GM19043 (cell line): ENCODE measurements at regions not wholly inside any gene's neighbourhood (a gene's known extent, or its start where the extent isn't known, plus 50 kb on each side); places are given as distances from the start of the nearest gene placed in this dataset.
A peak's percentile ranks its signal among the peaks of the same experiment; 100 is the strongest.

Experiments
- ATAC-seq: cut with Tn5 transposase; IDR thresholded peaks from one replicate; pipeline ENCODE4 v1.9.1; 2021; ENCODE audit warnings: low read depth; ENCODE audit not compliant: unreplicated experiment

DNA sequence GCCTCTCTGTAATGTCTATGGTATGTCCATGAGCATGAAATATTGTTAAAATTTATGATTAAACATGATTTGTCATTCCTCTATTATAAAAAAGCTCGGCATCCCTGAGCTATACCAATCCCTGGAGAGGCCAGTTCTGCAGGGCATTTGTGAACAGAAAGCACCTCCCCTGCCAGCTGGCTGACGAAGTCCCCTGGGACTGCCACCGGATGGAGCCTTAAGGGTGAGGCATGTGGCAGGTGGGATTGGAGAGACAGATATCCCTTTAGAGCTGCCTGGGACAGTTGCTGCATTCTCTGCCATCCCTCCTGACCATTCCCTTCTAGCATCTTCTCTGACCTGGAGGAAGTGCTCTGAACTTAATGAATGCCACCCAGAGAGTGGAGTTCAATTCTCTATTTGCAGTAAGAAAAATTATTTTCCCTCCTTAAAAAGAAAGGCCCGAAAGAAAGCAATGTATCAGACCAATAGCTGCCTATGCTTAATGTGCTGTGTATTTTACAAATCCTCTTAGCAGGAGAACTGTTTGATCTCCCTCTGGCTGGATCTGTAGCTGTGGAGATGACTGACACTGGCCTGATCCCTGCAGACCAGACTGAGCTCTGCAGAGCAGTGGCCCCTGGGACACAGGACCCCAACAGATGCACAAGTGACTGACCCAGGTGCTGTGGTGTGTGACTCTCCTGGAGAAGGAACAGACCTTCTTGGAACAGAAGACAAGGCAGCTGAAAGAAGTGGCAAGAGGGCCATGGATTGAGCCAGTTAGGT lies 219.0 kb upstream of the NAV2 start:
- no peak for ATAC-seq

DNA sequence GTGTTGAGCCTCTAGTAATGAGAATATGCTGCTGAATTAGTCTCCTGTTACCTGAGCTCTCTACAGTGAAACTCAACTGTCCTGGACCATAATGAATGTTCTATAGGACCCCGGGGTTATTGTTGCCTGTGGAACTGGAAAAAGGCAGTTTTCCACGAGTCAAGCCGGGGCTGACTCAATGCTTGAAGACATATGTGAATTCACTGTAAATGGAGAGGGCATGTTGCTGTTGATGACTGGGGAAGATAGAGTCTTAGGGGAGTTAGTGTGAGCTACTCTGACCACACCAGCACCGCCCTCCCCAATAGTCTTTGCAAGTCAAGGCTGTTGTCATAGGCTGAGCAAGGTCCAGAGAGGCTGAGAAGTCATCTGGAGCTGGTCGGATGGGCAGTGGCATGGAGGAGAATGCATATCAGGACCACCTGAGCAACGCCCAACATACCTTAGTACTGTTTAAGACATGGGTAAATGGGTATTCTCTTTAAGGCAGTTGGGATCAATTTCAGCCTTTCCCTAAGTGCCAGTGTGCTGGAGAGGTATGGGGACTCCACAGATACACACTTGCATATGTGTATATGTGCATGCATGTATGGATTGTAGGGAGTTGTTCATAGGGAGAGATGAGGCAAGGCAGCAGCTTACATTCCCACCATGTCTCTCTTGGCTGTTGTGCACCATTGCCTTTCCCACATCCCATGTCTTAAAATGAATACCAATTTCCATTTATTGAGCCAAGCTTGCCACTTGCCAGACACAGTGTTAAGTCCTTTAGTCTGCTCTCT lies 230.1 kb upstream of the NAV2 start:
- ATAC-seq: no peak

DNA sequence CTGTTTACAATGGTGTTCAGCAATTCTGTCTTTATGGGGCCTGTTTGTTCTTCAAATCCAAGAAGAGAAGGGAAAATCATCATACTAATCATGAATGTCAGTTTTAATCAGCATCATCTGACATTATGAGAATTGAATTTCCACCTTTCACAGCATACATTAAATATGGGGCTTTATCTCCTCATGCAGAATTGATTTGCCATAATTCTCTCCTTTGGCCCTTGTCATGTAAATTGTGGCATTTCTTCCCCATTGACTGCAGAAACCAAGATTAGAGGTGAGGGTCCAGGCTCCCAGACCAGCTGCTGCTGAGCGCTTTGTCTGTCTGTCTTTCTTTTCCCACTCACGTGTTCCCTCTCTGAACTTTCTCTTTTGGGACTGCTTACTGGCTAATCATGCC lies 232.1 kb upstream of the NAV2 start:
- no peak for ATAC-seq

DNA sequence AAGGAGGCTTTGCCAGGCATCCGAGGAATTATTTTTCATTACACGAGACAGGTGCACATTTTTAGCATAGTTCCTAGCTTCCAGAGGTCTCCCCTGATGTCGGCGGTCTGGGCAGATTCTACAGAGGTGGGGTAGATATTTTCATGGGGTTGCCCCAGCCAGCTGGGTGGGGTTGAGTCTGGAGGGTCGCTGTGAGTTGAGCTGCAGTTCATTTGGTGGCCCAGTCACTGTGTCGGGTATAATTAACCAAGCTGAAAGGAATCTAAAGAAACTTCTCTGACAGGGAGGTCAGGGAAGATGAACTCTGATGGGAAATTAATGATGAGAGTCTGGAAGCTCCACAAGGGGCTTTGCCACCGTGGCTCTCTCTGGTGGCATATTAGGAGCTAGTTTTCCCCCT lies 233.7 kb upstream of the NAV2 start:
- no peak for ATAC-seq

DNA sequence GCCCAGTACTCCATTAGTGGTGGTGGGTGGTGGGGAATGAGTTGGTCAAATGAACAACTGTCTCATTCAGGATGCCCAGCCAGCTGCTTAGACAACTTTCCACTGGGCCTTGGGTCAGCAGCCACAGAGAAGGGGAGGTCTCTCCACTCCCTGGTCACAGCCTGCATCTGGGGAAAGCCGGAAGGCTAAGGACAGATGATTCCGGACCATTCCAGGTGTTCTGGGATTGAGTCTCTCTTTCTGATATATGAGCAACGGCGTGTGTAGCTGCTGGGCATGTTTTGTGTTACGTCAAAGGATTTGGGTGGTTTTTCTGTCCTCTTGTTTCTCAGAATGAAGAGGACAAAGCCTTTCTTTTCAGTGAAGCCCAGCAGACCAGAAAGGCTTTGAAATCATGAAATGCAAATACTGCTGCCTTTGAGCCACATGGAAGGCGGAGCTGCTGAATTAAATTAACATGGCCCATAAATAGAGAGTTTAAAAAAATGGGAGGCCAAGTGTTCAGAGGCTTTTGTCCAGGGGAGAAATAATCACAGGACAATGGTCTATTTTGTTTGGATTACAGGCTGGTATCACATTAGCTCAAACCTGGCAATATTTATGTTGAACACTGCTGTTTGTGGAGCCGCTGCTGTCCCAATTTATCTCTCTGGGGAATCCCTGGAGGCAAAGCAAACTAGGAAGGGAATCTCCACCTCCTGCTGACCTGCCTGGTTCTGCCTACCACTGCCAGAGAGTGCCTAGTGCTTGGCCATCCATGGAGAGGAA lies 234.4 kb upstream of the E2F8 start:
- peak; percentile 71 for ATAC-seq

DNA sequence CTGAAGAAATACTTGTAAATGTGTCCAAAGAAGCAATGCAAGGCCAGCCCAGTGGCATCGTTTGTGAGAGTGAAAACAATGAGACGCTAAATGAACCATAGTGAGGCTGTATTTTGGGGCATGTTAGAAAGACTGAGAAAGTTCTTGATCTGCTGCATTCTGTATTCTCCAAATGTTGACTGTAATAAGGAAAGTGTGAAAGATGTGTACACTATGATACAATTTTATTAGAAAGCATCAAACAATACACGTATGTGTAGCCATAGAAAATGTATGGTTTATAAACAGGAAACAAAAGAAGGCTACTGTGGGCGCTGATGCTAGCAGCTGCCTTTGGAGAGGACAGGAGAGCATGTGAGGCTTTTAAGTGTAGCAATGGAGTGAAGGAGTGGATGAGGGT lies 233.5 kb upstream of the E2F8 start:
- no peak for ATAC-seq

DNA sequence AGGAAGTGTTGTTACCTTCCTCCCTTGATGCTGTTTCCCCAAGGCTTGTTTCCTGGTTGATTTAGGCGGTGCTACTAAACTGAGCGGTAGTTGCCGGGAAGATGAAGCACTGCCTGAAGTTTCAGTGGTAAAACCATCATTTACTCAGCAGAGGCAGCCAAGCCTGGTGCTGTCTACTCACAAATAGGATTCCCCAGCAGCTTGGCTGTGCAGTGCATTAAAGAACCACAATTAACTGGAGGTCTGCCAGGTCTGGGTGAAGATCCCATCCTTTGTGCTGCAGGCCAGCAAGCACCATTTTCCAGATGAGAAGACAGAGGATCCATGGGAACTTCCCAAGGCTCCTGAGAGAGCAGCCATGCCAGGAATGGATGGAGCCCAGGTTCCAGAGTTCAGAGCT lies 231.9 kb upstream of the E2F8 start:
- ATAC-seq: no peak

DNA sequence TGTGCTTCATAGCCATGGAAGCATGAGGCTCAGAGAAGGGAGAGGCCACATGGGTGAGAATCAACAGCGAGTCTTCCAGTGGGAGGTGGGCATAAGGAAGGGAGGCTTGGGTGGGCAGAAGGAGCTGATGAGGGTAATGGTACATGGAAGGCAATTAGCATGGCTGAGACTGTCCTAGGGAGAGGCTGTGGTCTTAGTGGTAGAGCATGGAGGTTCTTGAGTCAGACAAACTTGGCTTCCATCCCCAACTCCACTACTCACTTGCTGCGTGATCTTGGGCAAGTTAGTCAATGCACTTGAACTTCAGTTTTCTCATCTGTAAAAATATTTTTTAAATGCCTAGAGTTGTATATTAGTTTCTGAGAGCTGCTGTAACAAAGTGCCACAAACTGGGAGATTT lies 227.2 kb upstream of the E2F8 start:
- no peak for ATAC-seq

DNA sequence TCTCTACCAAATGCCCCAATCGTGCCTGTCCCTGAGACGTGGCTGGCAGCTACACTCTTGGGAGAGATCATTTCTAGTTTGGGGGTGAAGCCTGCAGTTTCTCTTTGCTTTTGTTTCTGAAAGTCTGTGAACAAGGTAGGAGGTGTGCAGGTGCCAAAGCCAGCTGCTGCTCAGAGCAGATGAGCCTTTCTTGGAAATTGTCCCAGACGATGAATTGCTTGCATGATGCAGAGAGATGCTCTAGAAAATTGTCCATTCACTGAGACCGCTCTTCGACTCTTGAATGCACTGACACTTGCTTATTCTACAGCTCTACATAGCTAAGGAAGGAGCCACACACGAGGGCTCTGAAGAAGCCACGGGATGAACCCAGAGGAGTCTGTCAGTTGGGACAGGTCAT lies 225.6 kb upstream of the E2F8 start:
- no peak for ATAC-seq

DNA sequence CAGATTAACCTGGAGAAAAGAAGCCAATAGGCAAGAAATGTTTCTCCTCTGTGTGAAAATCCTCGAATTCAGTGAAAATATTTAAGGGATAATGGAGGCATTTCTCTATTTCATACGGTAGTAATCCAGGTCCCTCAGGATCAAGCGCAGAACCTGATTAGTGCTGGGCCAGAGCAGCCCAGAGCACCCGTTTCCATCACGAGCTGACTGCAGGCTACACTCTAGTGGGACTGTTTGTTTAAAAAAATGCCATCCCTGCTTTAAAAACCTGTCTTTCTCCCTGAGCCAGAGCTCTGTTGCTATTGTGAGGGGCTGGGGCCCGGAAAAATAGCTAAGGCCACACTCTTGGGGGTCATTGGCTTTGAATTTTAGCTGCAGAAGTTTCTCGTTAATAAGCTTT lies 223.2 kb upstream of the E2F8 start:
- ATAC-seq: no peak

DNA sequence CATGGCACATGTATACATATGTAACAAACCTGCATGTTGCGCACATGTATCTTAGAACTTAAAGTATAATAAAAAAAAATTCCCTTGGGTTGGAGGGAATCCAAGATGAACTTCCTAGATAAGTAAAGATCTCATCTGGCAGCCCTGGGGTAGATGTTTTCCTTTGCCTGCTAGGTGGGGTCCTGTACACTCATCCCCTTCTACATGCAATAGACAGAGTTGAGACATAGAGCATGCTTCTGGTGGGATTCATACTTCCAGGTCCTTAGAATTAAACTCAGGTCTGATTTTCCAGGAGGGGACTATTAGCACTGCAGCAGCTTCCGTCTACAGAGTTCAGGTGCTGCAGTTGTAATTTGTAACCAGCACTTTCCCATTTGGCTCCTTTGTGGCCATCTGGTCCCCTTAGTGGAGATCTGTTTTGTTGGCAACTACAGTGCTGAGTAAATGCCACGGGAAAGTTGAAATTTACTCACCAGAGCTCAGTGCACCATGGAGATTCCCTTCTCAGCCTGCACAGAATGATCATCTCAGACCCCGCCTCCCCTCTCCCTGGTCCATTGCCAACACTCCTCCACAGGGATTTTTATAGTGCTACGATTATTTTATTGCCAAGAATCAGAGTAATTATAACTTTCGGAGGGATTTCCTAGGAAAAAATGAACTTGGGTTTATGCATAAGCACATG lies 220.1 kb upstream of the E2F8 start:
- no peak for ATAC-seq

DNA sequence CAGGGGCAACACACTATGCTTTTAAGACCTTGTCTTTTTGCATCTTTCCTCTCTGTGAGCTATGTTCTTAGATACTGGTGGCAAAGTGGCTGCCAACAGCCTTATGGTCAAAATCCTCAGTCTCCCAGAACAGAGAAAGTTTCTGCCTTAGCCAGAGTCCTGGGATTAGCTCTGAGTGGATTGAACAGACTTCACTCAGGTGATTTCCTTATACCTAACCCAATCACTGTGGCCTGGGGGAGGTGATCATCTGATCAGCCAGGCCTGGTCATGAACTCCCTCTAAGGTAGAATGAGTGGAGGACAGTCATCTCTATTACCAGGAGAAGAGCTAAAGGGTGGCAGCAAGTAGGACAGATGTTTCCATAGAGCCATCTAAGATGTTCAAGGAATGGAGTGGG lies 218.5 kb upstream of the E2F8 start:
- ATAC-seq: no peak

DNA sequence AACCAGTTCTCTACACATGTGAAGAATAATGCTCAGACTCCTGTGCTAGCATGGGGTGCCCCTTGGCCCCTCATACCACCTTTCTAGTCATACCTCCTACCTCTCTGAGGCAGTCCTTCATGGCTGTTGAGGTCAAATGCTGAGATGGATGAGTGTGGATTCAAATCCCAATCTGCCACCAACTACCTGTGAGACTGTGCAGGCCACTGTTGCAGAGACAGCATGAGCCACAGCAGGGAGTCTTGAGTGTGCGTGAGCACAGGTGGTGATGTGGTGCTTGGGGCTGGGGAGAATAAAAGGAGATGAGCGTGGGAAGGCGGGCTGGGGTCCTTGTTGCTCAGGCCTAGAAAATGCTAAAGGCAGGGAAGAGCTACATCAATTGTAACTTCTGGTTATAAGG lies 218.0 kb upstream of the E2F8 start:
- no peak for ATAC-seq

DNA sequence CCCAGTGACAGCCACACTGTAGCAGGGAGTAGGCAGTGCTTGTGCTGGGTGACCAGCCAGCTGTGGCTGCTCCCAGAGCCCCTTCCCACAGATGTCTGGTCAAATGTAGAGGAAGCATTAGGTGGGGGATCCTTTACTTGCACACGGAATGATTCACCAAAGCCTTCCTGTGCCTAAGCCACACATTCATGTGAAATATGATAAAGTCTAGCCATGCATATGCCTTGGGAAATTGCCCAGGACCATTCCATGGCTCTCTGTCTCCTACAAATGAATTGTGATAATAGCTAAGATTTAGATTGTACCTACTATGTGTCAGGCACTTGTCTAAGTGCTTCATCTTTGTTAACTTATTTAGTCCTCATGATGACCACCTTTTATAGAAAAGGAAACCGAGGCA lies 217.5 kb upstream of the E2F8 start:
- no peak for ATAC-seq

DNA sequence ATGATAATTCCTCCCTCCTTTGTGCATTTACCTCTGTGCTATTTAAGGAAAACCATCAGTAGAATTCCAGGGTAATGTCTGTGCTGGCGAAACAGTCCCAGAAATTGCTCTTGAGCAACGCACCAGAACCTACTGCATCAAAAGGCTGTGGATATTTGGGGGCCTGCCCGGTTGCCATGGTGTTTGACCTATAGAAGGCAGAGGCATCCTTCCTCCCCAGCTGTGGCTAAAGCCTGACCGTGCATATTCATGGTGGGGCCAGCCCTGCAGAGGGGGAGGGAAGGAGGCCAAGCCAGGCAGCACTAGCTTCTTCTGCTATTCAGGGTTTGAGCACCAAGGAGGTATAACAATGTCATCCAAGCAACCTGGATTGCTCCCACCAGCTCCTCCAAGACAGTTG lies 215.0 kb upstream of the E2F8 start:
- ATAC-seq: no peak

DNA sequence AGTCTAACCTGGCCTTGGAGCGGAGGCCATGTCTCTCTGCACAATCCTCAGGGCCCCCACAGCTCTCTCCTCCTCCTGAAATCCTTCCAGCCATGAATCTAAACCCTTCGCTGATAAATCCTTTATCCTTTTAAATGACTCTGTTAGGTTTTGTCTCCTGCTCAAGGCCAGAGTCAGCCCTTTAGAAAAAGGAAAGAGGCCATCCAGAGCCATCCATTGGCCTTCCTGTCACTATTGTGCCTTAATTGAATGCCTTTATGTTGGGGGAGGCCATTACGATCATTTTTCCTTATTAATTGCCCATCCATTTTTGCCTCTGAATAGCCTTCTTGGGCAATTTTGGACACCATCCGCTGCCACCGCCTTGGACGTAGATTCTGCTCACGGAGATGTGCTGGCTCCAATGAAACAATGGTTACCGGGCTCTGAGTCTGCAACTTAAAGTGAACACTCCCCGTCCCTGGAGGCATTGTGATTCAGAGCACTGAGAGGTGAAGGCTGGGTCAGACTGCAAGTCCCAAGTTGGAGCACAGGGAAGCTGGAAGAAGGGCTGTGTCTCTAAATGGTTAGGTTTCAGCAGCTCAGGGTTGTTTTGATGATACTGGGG lies 213.0 kb upstream of the E2F8 start:
- ATAC-seq: no peak

DNA sequence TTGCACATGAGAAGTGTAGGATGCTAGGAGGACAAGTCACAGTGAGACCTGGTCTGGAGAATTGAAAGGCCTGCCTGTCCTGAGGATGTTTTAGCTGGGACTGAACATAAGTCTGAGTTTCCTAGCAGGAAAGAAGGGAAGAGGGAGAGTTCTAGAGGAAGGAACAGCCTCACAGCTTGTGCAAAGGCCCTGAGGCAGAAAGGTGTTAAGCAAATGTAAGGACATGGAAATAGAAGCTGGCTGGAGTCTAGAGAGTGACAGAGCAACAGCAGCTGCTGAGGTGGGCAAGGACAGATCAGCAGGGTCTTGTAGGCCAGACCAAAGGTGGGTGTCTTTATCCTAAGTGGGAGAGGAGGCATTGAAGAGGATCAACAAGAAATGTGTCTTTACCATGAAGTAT lies 210.9 kb upstream of the E2F8 start:
- ATAC-seq: no peak

DNA sequence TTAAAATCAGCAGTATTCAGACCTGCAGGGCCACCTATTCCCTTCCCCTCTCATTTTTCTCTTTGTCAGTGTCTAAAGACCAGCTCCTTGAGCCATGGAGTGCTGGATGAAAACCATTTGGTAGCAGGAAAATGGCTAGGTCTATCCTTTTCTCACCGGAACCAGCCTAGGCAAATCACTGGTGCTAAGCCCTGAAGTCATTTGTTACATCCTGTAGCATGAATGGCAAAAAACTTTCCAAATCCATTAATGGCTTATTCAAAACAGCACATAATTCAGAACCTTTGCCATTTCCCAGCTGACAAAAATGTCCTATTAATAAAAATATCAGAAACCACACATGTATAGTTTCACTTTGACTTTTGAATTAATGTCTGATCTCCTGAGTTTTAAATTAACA lies 209.5 kb upstream of the E2F8 start:
- no peak for ATAC-seq

DNA sequence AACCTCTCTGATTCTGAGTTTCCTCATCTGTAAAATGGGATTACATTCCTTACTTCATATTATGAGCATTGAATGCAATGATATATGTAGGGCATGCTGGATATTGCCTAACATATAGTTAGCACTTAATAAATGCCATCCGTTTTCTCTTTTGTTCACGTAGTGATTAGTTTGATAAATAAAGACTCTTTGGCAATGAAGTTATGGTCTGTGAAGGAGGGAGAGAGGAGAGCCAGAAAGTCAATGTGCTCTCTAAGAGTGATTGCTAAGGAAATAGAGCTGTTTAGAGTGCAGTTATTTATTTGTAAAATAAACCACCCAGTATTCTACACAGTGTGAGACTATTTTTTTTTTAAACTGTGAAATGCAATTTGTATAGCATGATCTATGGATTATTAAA lies 207.9 kb upstream of the E2F8 start:
- no peak for ATAC-seq

DNA sequence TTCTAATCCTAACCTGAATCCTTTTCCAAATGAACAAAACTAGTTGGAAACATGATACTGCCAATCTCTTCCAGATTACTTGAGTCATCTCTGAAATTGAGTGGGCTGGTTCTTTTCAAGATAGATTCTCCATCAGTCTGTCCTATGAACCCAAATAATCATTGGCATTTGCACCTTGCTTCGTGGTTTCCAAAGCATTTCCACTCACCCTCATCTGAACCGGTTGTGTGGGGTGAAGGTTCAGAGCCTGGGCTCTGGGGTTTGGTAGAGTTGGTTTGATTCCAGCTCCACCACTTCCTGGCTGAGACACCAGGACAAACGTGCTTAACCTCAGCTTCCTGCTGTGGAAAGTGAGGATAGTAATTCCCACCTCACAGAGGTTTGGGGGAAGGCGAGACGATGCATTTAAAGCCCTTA lies 206.4 kb upstream of the E2F8 start:
- no peak for ATAC-seq

DNA sequence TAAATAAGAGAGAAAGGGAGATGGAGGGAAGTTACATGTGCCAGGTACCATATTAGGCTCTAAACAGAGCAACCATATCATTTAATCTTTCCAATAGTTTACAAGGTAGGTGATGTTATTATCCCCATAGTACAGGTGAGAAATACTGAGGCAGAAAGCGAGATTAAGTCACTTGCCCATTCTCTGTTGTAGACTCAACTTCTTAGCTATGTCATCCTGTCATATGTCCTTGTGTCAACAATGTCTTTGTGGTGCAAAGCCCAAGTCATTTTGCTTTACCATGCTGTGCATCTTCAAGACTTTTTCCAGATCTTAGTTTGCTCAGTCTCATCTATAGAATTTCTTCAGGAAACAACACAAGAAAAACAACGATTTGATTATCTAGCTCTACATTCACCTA lies 205.0 kb upstream of the E2F8 start:
- no peak for ATAC-seq
